Mesodermal cell (in vitro differentiated cells): ENCODE measurements at regions not wholly inside any gene's neighbourhood (a gene's known extent, or its start where the extent isn't known, plus 50 kb on each side); places are given as distances from the start of the nearest gene placed in this dataset.

ENCODE experiments used
- H3K27ac ChIP-seq: 2 replicates; pipeline ENCODE4 v1.7.0; 2013; ENCODE audit warnings: mild to moderate bottlenecking, low read depth, low read length, moderate library complexity; ENCODE audit not compliant: severe bottlenecking
- H3K36me3 ChIP-seq: 2 replicates; pipeline ENCODE4 v1.7.1; 2013; ENCODE audit warnings: mild to moderate bottlenecking, low read length, moderate library complexity; ENCODE audit not compliant: control insufficient read depth, insufficient read depth
- H3K4me1 ChIP-seq: one replicate; pipeline ENCODE4 v1.7.1; 2013; ENCODE audit warnings: mild to moderate bottlenecking, low read length; ENCODE audit not compliant: insufficient read depth, control insufficient read depth, poor library complexity, severe bottlenecking
- H3K4me3 ChIP-seq: 2 replicates; pipeline ENCODE4 v1.7.0; 2013; ENCODE audit warnings: low read length, control low read depth, mild to moderate bottlenecking; ENCODE audit not compliant: insufficient read depth, poor library complexity, severe bottlenecking; ENCODE audit errors: extremely low read depth
- H3K9me3 ChIP-seq: 2 replicates; pipeline ENCODE4 v1.7.1; 2013; ENCODE audit warnings: mild to moderate bottlenecking, low read length, moderate library complexity; ENCODE audit not compliant: control insufficient read depth
- WGBS, 2 experiments: methylation state at CpG; one replicate each; pipeline ENCODE4 v1.1.5; 2013; ENCODE audit warnings: missing lambda C conversion rate in 2 of 2; ENCODE audit not compliant: insufficient coverage in 2 of 2; 5-methylcytosine and 5-hydroxymethylcytosine counted together

DNA sequence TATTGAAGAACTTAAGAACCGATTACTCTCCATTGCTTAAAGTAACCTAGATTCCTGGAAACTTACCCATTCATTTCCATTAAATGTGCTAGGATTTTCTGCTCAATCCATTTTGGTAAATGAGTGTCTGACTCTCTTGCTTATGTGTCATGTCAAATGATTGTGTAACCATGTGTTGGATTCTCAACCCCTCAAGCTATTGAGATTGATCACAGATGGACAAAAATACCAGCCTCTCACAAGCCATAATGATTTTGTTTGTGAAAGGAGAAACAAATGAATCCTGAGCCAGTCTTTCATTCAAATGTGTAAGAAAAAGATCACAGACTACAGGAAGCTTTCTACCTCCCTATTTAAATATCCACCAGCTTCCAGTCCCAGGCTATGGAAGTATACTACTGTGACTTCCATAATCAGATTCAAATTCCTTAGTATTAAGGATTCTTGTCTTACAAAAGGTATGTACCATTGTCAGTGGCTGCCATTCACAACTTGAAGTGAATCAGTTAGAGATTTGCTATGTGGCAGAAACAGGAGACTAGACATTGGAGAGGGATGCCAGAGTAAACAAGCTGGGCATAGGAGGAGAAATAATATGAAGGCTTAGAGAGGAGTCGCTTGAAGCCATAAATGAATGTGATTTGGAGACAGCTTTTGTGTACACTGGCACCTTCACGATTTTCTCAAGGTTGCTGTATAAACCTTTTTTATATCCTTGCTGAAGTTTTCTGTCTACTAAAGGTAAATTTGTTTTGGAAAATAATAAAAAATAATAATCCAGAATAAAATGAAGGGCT is 498.5 kb upstream of the SETBP1 start:
- 67 to 100% methylated on average over 1 of the region's 3 CpGs for WGBS, 2 experiments
- Histone ChIP-seq H3K4me1 (no peaks in the 10 kb centered on the region), H3K4me3 (no peak overlapping the region), H3K36me3 (no peaks in the 10 kb centered on the region), H3K9me3 (no peaks in the 10 kb centered on the region), H3K27ac (no peak overlapping the region)

DNA sequence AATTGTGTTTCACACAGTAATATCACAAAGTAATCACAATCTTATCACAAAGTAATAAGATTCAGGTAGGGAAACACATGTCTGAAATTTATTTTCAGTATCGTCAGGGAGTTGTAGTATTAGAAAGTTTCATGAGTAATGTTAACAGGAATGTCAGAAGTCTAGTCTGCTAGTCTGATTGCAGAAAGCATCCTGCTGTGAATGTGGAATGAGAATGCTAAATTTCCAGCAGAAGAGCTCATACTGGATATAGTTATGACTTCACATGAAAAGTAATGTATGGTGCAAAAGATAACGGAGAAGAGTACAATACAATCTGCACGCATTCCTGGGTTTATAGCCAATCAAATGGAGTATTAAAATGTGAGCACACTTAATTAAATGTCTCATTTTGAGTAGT is 494.7 kb upstream of the SETBP1 start:
- Histone ChIP-seq H3K4me3 (no peak overlapping the region), H3K9me3 (no peaks in the 10 kb centered on the region), H3K27ac (no peak overlapping the region), H3K36me3 (no peaks in the 10 kb centered on the region), H3K4me1 (no peaks in the 10 kb centered on the region)
- WGBS, 2 experiments: 92 to 100% methylated on average over 1 to 2 of the region's 3 CpGs

DNA sequence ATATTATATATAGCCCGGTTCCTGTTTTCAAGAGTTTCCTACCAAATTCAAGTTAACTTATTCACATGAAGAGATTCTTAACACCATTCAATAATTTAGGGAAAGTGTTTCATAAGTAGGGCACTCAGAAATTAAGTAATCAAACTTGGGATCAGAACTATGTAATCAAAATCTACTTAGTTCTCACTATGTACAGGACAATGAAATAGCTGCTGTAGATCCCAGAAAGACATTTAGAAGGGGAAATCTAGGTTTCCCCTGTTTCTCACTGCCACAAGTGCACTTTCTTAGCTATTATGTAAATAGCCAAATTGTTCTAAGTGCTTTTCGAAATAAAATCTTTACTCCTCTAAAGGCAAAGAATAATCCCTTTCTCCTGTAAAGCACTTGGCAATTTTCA is 493.6 kb upstream of the SETBP1 start:
- Histone ChIP-seq H3K4me3 (no peak overlapping the region), H3K27ac (no peak overlapping the region), H3K9me3 (no peaks in the 10 kb centered on the region), H3K36me3 (no peaks in the 10 kb centered on the region), H3K4me1 (no peaks in the 10 kb centered on the region)
- WGBS, 2 experiments: 100% methylated on average over 1 of the region's 2 CpGs

DNA sequence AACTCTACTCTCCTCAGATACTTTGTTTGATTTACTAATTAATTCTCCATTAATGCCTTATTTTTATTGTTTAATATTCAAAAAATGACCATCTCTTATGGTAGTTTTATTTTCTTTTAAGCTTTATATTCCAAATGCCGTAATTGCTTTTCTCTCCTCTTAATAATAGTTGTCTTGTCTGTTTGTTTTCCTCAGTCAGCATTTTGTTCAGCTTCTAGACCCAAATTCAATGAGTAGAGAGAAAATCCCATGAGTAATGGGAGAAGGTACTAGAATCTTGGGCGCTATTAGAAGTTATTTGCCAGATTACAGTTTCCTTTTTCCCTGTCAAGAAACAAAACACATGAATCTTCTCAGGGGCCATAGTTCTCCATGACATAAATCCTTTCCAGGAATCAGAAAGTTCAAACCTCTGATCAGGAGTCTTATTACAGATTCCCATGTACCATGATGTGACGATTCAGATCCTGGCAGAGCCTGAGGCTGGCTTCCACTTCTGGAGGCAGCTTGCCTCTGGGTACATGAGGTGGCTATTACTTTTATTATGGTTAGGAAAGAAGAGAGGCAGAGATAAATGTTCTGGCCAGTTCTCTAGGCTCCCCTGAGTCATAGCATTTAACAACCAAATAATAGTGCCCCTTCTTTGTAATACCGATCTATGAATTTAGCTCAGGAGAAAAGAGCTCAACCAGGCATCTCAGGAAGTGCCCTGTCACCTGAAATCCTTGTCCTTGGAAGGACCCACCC is 485.1 kb upstream of the SETBP1 start:
- 83 to 100% methylated on average over 1 to 2 of the region's 4 CpGs for WGBS, 2 experiments
- H3K4me1 ChIP-seq: no peaks in the 10 kb centered on the region
- H3K27ac ChIP-seq: no peak overlapping the region
- H3K9me3 ChIP-seq: no peaks in the 10 kb centered on the region
- H3K36me3 ChIP-seq: no peaks in the 10 kb centered on the region
- H3K4me3 ChIP-seq: no peak overlapping the region

DNA sequence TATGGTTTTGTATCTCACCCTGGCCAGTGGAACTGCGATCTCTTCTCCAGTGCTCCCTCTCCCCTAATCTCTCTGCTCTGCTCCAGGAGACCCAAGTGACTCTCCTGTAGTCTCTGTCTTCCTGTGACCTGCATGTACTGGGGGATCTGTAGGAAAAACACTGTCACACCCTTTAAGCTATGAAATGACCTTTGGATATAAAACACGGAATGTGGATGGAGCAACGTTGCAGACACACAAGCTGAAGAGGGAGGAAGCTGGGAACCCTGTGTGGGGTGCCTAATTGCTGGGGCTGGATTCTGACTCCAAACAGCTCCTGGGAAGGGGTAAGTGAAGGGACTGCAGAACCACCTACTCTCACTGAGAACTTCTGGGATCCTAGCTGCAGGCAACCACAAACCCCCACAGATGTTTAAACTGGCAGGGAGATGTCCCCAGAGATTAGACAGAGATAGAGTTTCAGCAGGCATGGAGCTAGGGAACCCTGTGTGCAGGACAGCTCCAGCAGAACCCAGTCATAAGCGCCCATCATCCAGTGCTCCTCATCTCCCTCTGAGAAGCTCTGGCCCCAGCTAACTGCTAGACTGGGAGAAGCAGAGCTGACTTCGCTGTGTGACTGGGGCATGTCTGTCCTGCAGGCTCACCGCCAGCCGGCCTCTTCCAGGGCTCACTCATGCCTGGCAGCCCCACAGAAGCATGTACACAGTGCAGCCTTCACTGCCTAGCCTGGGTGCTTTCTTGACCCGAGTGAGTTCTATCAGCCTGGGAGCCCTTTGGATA is 482.7 kb upstream of the SETBP1 start:
- WGBS, 2 experiments: 88 to 94% methylated on average over 7 to 8 of the region's 8 CpGs
- no peak overlapping the region for H3K27ac ChIP-seq
- no peaks in the 10 kb centered on the region for H3K9me3 ChIP-seq
- H3K4me3 ChIP-seq: no peak overlapping the region
- no peaks in the 10 kb centered on the region for H3K36me3 ChIP-seq
- no peaks in the 10 kb centered on the region for H3K4me1 ChIP-seq

DNA sequence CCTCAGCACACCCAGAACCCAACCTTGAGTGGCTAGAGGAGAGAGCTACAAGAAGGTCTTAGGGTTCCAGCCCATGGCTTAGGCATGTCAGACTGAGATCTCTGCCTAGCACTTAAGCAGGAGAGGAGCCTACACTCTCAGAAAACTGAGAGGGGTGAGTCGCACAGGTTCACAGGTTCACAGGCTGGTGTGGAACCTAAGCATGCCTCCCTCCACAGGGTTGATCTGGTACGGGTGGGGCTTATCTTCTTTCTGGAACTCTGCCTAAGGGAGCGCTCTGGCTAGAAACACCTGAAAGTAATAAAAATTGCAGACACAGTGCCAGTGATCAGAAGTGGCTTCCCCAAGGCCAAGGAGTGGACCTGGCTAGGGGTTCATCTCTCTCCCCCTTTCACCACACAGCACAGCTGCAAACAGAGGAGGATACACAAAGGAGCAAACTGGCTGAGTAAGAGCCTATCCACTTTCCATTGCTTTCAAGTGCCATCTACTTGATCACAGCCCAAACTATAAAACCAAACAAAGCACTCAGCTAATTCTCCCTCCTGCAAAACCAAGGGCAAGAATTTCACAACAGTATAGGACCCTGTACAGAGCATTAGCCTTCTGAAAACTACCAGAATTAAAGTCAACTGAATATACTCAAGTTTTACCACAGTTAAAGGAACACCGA is 481.9 kb upstream of the SETBP1 start:
- Histone ChIP-seq H3K27ac (no peak overlapping the region), H3K4me3 (no peak overlapping the region), H3K4me1 (no peaks in the 10 kb centered on the region), H3K36me3 (no peaks in the 10 kb centered on the region), H3K9me3 (no peaks in the 10 kb centered on the region)
- WGBS, 2 experiments: 94 to 98% methylated on average over 4 of the region's 4 CpGs

DNA sequence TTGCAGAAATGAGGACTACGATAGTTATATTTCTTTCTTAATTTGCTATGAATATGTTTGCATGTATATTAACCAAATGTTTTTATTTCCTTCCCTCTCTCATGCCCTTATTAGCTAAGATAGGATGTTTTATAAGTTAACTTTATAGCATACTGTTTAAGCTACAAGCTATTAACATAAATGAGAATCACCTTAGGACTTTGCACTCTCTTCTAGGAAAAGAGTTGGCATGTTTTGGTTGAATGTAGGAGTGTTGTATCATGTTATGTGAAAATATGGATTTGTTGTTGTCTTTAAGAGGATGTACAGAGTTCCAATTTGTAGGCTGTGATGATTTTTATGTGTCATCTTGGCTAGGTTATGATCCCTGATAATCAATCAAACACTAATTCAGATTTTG is 467.4 kb upstream of the SETBP1 start:
- Histone ChIP-seq H3K4me1 (no peaks in the 10 kb centered on the region), H3K27ac (no peak overlapping the region), H3K9me3 (no peaks in the 10 kb centered on the region), H3K4me3 (no peak overlapping the region), H3K36me3 (no peaks in the 10 kb centered on the region)
- WGBS, 2 experiments: no CpG with 5 or more reads among the region's 1 CpG

DNA sequence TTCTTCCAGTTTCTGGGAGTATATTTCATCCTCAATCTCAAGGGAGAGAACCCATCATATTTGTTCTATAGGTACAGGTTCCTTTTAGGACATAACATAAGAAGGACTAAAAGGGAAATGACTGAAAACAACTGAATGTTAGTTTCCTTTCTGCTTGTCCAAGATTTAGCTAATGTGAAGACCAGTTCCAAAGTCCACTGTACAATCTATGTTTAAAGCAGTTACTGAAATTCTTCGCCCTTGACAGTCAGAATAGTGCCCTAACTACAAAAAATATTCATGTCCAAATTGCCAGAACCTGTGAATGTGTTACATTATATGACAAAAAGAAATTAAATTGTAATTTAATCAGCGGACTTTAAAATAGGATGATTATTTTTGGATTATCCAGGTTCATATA is 466.3 kb upstream of the SETBP1 start:
- H3K27ac ChIP-seq: no peak overlapping the region
- H3K36me3 ChIP-seq: no peaks in the 10 kb centered on the region
- no peaks in the 10 kb centered on the region for H3K4me1 ChIP-seq
- WGBS, 2 experiments: no CpG with 5 or more reads among the region's 2 CpGs
- H3K9me3 ChIP-seq: no peaks in the 10 kb centered on the region
- no peak overlapping the region for H3K4me3 ChIP-seq

DNA sequence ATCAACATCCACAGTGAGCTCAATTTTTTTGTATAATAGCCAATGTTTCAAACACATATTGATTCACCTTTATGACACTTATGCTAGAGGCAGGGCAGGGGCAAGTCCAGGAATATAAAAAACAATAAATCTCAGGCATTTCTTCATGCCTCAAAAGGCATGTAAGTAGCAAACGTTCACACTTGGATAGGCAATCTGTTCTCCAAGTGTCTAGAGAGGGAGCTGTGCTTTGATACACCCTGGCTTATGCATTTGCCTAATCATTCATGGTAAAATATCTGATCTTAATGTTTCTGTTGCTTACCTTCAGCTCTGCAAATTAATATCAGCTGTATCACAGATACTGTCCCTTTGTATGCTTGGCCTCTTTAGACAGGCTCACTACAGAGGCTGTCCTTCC is 464.5 kb upstream of the SETBP1 start:
- Histone ChIP-seq H3K27ac (no peak overlapping the region), H3K9me3 (no peaks in the 10 kb centered on the region), H3K4me1 (no peaks in the 10 kb centered on the region), H3K4me3 (no peak overlapping the region), H3K36me3 (no peaks in the 10 kb centered on the region)
- WGBS, 2 experiments: 78% methylated on average over 1 of the region's 1 CpG; no CpG with 5 or more reads in 1 of the 2 experiments

DNA sequence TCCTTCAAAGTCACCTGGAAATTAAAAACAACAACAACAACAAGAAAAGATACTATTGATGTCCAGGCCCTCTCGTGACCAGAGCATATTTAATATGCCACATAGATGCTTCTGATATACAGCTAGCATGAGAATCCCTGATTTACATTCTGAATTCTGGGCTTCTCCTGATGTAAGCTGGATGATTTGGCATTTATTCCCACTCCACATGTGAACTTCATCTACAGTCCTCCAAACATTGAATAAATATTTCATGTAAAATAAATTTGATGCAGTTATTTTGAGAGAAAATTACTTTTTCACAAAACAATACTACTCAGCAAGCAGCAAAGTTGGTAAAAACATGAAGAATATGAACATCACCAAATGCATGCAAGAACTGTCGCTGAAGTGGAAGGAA is 453.2 kb upstream of the SETBP1 start:
- Histone ChIP-seq H3K4me1 (no peaks in the 10 kb centered on the region), H3K4me3 (no peak overlapping the region)
- WGBS, 2 experiments: 100% methylated on average over 2 of the region's 2 CpGs; no CpG with 5 or more reads in 1 of the 2 experiments

More for the DNA sequence above, 453.2 kb upstream of the SETBP1 start:
- Histone ChIP-seq H3K36me3 (no peaks in the 10 kb centered on the region), H3K27ac (no peak overlapping the region), H3K9me3 (no peaks in the 10 kb centered on the region)
